ENCODE measurements at regions not wholly inside any gene's neighbourhood (a gene's known extent, or its start where the extent isn't known, plus 50 kb on each side); places are given as distances from the start of the nearest gene placed in this dataset.

- TF ChIP-seq CTCF (IDR thresholded peaks at IDR 0.05) (no peak), TCF7L2 (IDR thresholded peaks at IDR 0.05; ENCODE audit: low read depth, low read length) (no peak)
Measured at GRCh38 chr1:209155546-209155945, 428.0 kb upstream of the CAMK1G start.
